ENCODE measurements at regions not wholly inside any gene's neighbourhood (a gene's known extent, or its start where the extent isn't known, plus 50 kb on each side); places are given as distances from the start of the nearest gene placed in this dataset.

GRCh38 chr15:96068897-96069296, 261.6 kb upstream of the NR2F2 start:
- Histone ChIP-seq H3K27ac (replicated peaks) (peak overlapping the region; percentile 65), H3K27me3 (ENCODE audit: insufficient read depth, poor library complexity, severe bottlenecking) (no peaks in the 10 kb centered on the region), H3K4me3 (replicated peaks; ENCODE audit: insufficient read depth, low read length) (no peak overlapping the region)
- no peak for DNase-seq (ENCODE audit: low read depth in 1 of 2, low spot score in 1 of 2)
- TF ChIP-seq SPI1 (IDR thresholded peaks at IDR 0.05; ENCODE audit: borderline replicate concordance, low read depth) (no peak), GABPA (IDR thresholded peaks at IDR 0.05; ENCODE audit: low read depth) (no peak), POLR2AphosphoS5 (IDR thresholded peaks at IDR 0.05; ENCODE audit: low read depth) (no peak)
- TF ChIP-seq, protein P1, sequence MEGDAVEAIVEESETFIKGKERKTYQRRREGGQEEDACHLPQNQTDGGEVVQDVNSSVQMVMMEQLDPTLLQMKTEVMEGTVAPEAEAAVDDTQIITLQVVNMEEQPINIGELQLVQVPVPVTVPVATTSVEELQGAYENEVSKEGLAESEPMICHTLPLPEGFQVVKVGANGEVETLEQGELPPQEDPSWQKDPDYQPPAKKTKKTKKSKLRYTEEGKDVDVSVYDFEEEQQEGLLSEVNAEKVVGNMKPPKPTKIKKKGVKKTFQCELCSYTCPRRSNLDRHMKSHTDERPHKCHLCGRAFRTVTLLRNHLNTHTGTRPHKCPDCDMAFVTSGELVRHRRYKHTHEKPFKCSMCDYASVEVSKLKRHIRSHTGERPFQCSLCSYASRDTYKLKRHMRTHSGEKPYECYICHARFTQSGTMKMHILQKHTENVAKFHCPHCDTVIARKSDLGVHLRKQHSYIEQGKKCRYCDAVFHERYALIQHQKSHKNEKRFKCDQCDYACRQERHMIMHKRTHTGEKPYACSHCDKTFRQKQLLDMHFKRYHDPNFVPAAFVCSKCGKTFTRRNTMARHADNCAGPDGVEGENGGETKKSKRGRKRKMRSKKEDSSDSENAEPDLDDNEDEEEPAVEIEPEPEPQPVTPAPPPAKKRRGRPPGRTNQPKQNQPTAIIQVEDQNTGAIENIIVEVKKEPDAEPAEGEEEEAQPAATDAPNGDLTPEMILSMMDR (IDR thresholded peaks at IDR 0.05; ENCODE audit: insufficient read depth, low read length) = no peak

DNA sequence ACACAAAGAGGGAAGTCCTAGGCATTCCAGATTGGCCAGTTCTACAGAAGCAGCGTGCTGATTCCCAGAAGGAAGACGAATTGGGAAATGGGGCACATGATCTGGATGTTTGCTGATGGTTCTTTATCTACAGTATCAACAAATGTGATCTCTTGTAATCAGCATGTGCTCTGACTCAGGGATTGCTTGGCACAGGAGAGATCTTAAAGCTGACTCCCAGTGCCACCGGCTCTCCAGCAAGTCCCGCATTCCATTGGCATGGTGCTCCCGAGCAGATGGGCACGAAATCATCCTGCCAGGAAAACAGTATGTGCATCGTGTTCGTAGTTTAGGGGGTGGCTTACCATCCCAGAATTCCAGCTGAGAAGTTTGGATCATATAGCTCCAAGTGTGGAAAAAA, 259.9 kb upstream of the NR2F2 start:
- Histone ChIP-seq H3K4me3 (replicated peaks; ENCODE audit: insufficient read depth, low read length) (no peak overlapping the region), H3K27me3 (ENCODE audit: insufficient read depth, poor library complexity, severe bottlenecking) (no peaks in the 10 kb centered on the region), H3K27ac (replicated peaks) (no peak overlapping the region)
- no peak for DNase-seq (ENCODE audit: low read depth in 1 of 2, low spot score in 1 of 2)
- TF ChIP-seq POLR2AphosphoS5 (IDR thresholded peaks at IDR 0.05; ENCODE audit: low read depth) (no peak), SPI1 (IDR thresholded peaks at IDR 0.05; ENCODE audit: borderline replicate concordance, low read depth) (no peak), GABPA (IDR thresholded peaks at IDR 0.05; ENCODE audit: low read depth) (no peak), REST (IDR thresholded peaks at IDR 0.05; ENCODE audit: insufficient replicate concordance, low read depth) (no peak)
- TF ChIP-seq, protein P1 (IDR thresholded peaks at IDR 0.05; ENCODE audit: insufficient read depth, low read length) = no peak

DNA sequence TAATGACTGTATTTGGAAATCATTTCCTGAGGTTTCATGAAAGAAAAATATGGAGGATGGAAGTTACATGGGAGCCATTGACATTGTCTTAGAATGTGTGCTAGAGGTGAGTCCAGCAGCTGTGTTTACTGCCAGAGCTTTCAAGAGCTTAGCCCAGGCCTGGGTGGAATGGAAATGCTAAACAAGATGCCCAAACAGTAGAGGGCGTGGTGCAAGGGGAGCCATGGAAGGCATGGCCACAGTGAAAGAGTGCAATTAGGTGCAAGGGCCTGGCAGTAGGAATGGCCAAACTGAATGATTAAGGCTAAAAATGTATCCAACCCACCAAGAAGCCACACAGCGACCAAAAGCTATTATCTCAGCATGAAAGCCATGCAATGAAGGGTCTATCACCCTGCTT, 257.7 kb upstream of the NR2F2 start:
- Histone ChIP-seq H3K27me3 (ENCODE audit: insufficient read depth, poor library complexity, severe bottlenecking) (no peaks in the 10 kb centered on the region), H3K27ac (replicated peaks) (no peak overlapping the region), H3K4me3 (replicated peaks; ENCODE audit: insufficient read depth, low read length) (no peak overlapping the region)
- TF ChIP-seq GABPA (IDR thresholded peaks at IDR 0.05; ENCODE audit: low read depth) (no peak), REST (IDR thresholded peaks at IDR 0.05; ENCODE audit: insufficient replicate concordance, low read depth) (no peak), POLR2AphosphoS5 (IDR thresholded peaks at IDR 0.05; ENCODE audit: low read depth) (no peak), SPI1 (IDR thresholded peaks at IDR 0.05; ENCODE audit: borderline replicate concordance, low read depth) (no peak)
- TF ChIP-seq, protein P1 (IDR thresholded peaks at IDR 0.05; ENCODE audit: insufficient read depth, low read length) = no peak
- no peak for DNase-seq (ENCODE audit: low read depth in 1 of 2, low spot score in 1 of 2)

- no peak overlapping the region for H3K4me3 ChIP-seq (replicated peaks; ENCODE audit: insufficient read depth, low read length)
- no peak overlapping the region for H3K27ac ChIP-seq (replicated peaks)
- DNase-seq (ENCODE audit: low read depth in 1 of 2, low spot score in 1 of 2) = no peak
- H3K27me3 ChIP-seq (ENCODE audit: insufficient read depth, poor library complexity, severe bottlenecking) = no peaks in the 10 kb centered on the region
- TF ChIP-seq, protein P1 (IDR thresholded peaks at IDR 0.05; ENCODE audit: insufficient read depth, low read length) = no peak
These were observed 256.6 kb upstream of the NR2F2 start for GRCh38 chr15:96073908-96074307.
